ENCODE measurements at regions not wholly inside any gene's neighbourhood (a gene's known extent, or its start where the extent isn't known, plus 50 kb on each side); places are given as distances from the start of the nearest gene placed in this dataset.

GRCh38 chr16:80191928-80192327 is 348.9 kb upstream of the DYNLRB2 start:
- H3K9me1 ChIP-seq (replicated peaks; ENCODE audit: control insufficient read depth, extremely low read depth, insufficient read depth, low read length) = no peaks in the 10 kb centered on the region
- dilution Hi-C loops (cut with MboI; ENCODE audit: extremely low pct_ligation_motif_present, low sequenced_read_pairs) = no loop called here
- BruUV-seq (replicated peaks) = no TSS peak
- H3K79me2 ChIP-seq (ENCODE audit: control insufficient read depth, insufficient read depth, low read length) = no peaks in the 10 kb centered on the region
- POLR2A ChIA-PET = no interaction called here
- H3K4me2 ChIP-seq (ENCODE audit: insufficient read depth, low read length) = no peak overlapping the region
- DNase-seq (ENCODE audit: low read depth, low spot score) (no peak), FAIRE-seq (no peak)
- CTCF ChIA-PET = no interaction called here
- H3K36me3 ChIP-seq (ENCODE audit: control insufficient read depth in 2 of 2, extremely low read depth in 1 of 2, insufficient read depth in 2 of 2, low read length in 2 of 2) = no peaks in the 10 kb centered on the region
- H3K4me3 ChIP-seq (replicated peaks in 1 of 3; ENCODE audit: insufficient read depth in 1 of 3, low read depth in 1 of 3, low read length in 3 of 3) = no peak overlapping the region
- H3K9me3 ChIP-seq (replicated peaks; ENCODE audit: control insufficient read depth, insufficient read depth, low read length) = no peaks in the 10 kb centered on the region
- intact Hi-C loops (cut with micrococcal nuclease) = no loop called here
- H2AFZ ChIP-seq (ENCODE audit: low read depth, low read length) = no peak overlapping the region
- H3K27ac ChIP-seq (ENCODE audit: insufficient read depth, low read depth, low read length) = no peak overlapping the region
- H4K20me1 ChIP-seq (replicated peaks; ENCODE audit: control insufficient read depth, extremely low read depth, insufficient read depth, low read length) = no peaks in the 10 kb centered on the region
- no peaks in the 10 kb centered on the region for H3K27me3 ChIP-seq (ENCODE audit: control insufficient read depth in 2 of 2, insufficient read depth in 2 of 2, low read length in 2 of 2)
- H3K9ac ChIP-seq (replicated peaks; ENCODE audit: extremely low read depth, insufficient read depth, low read length) = no peak overlapping the region
- H3K4me1 ChIP-seq (ENCODE audit: control insufficient read depth, extremely low read depth, insufficient read depth, low read length) = no peaks in the 10 kb centered on the region
- TF ChIP-seq JUN (IDR thresholded peaks at IDR 0.05; ENCODE audit: borderline replicate concordance, insufficient read depth, insufficient read length, low read depth) (no peak), GATA2 (IDR thresholded peaks at IDR 0.05; ENCODE audit: insufficient read depth, insufficient read length, low read depth, low read length) (no peak), CTCF (IDR thresholded peaks at IDR 0.05; ENCODE audit: extremely low read depth in 1 of 2, insufficient read depth in 1 of 2, low read depth in 1 of 2, low read length in 2 of 2) (no peak), POLR2A (IDR thresholded peaks at IDR 0.05; ENCODE audit: low read depth, low read length) (no peak), FOS (IDR thresholded peaks at IDR 0.05; ENCODE audit: borderline replicate concordance, insufficient read depth, low read length) (no peak), MAX (IDR thresholded peaks at IDR 0.05; ENCODE audit: insufficient read depth, insufficient read length) (no peak), POLR2AphosphoS5 (IDR thresholded peaks at IDR 0.05; ENCODE audit: insufficient read depth, low read depth, low read length) (no peak), MYC (IDR thresholded peaks at IDR 0.05; ENCODE audit: low read depth, low read length) (no peak), EZH2 (IDR thresholded peaks at IDR 0.05; ENCODE audit: borderline replicate concordance, low read depth, low read length, severe bottlenecking) (no peak)

All from endothelial cell of umbilical vein (primary cell).